Vagina (tissue), 2 donors: ENCODE measurements at regions not wholly inside any gene's neighbourhood (a gene's known extent, or its start where the extent isn't known, plus 50 kb on each side); places are given as distances from the start of the nearest gene placed in this dataset.

Source experiments
- DNase-seq, 2 donors: peaks; one replicate each; pipeline ENCODE4 v3.0.0-alpha.2; 2017; ENCODE audit errors: extremely low spot score in 2 of 2
- H3K27ac ChIP-seq: fragments of 200-600 bp; sonication (generic); one replicate; pipeline ENCODE4 v1.5.1; 2019
- H3K27me3 ChIP-seq: fragments of 200-600 bp; sonication (generic); one replicate; pipeline ENCODE4 v1.5.1; 2019
- H3K36me3 ChIP-seq, 2 donors: fragments of 200-600 bp; sonication (generic); one replicate each; pipeline ENCODE4 v1.5.1; 2017 to 2019
- H3K4me1 ChIP-seq: fragments of 200-600 bp; sonication (generic); one replicate; pipeline ENCODE4 v1.5.1; 2019
- H3K4me3 ChIP-seq, 2 donors: fragments of 200-600 bp; sonication (generic); 1 replicate in 1 of 2; 2 replicates in 1 of 2; pipeline ENCODE4 v1.5.1; 2016 to 2019
- H3K9me3 ChIP-seq: fragments of 200-600 bp; sonication (generic); one replicate; pipeline ENCODE4 v1.5.1; 2019
- POLR2A ChIP-seq, 2 donors: fragments of 450-650 bp; IDR thresholded peaks; one replicate each; pipeline ENCODE4 v1.6.1; 2017; ENCODE audit warnings: antibody characterized with exemption in 2 of 2, mild to moderate bottlenecking in 2 of 2, moderate library complexity in 2 of 2
- POLR2AphosphoS5 ChIP-seq, 2 donors: sonication (generic); formaldehyde crosslinking; IDR thresholded peaks; one replicate each; pipeline ENCODE4 v1.9.0; 2017; ENCODE audit warnings: antibody characterized with exemption in 2 of 2, mild to moderate bottlenecking in 2 of 2, low read depth in 1 of 2; ENCODE audit not compliant: insufficient read depth in 1 of 2
- intact Hi-C: fragments of 100-400 bp; cut with DNase I; formaldehyde crosslinking; loops from one replicate; pipeline ENCODE4 v1.15.1; 2023
- TF ChIP-seq, protein P1 (sequence below), 3 experiments: fragments of 450-650 bp in 2 of 3; fragments of 200-600 bp in 1 of 3; sonication (generic) in 1 of 3; IDR thresholded peaks; one replicate each; pipeline ENCODE4 v1.5.1; 2017 to 2019; ENCODE audit warnings: antibody characterized with exemption in 3 of 3, mild to moderate bottlenecking in 2 of 3, moderate library complexity in 2 of 3

DNA sequence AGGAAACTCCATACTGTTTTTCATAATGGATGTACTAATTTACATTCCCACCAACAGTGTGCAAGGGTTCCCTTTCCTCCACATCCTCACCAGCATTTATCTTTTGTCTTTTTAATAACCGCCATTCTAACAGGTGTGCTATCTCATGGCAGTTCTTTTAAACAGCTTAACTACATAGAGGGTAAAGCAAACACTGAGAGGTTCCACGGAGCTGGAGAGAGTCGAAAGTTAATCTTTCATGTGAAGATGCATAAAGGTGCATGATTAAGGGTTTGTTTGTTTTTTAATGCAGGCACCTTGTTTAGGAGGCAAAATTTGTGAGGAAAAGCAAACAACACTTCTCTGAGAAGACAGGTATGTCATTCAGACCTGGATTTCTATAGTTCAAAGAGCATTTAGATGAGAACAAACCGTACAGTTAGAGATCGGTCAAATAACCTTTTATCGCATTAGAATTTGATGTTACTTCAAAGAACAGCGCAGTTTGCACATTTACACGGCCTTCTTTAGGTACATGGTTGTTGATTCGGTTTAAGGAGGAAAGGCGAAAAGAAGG lies 193.9 kb downstream of the RBM26 start:
- H3K27ac ChIP-seq: no peak overlapping the region
- H3K36me3 ChIP-seq: no peaks in the 10 kb centered on the region
- H3K4me1 ChIP-seq: no peaks in the 10 kb centered on the region
- DNase-seq: no peak
- intact Hi-C loops: no loop called here
- no peak overlapping the region for H3K4me3 ChIP-seq
- TF ChIP-seq, protein P1, sequence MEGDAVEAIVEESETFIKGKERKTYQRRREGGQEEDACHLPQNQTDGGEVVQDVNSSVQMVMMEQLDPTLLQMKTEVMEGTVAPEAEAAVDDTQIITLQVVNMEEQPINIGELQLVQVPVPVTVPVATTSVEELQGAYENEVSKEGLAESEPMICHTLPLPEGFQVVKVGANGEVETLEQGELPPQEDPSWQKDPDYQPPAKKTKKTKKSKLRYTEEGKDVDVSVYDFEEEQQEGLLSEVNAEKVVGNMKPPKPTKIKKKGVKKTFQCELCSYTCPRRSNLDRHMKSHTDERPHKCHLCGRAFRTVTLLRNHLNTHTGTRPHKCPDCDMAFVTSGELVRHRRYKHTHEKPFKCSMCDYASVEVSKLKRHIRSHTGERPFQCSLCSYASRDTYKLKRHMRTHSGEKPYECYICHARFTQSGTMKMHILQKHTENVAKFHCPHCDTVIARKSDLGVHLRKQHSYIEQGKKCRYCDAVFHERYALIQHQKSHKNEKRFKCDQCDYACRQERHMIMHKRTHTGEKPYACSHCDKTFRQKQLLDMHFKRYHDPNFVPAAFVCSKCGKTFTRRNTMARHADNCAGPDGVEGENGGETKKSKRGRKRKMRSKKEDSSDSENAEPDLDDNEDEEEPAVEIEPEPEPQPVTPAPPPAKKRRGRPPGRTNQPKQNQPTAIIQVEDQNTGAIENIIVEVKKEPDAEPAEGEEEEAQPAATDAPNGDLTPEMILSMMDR (IDR thresholded peaks at IDR 0.05): no peak
- TF ChIP-seq POLR2AphosphoS5 (IDR thresholded peaks at IDR 0.05; ENCODE audit: insufficient read depth in 1 of 2, low read depth in 1 of 2) (no peak), POLR2A (IDR thresholded peaks at IDR 0.05) (no peak)
- no peaks in the 10 kb centered on the region for H3K27me3 ChIP-seq
- H3K9me3 ChIP-seq: no peaks in the 10 kb centered on the region

DNA sequence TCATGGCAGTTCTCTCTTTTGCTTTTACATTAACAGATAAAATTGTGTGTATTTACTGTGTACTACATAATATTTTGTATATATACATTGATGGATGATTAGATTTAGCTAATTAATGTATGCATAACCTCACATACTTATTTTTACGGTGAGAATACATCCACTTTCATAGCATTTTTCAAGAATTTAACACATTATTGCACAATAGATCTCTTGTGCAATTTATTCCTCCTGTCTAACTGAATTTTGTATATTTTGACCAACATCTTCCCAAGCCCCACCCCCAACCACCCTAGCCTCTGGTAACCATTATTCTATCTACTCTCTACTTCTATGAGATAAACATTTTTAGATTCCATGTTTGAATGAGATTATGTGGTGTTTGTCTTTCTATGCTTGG lies 194.7 kb downstream of the RBM26 start:
- no peaks in the 10 kb centered on the region for H3K9me3 ChIP-seq
- TF ChIP-seq, protein P1 (IDR thresholded peaks at IDR 0.05): no peak
- TF ChIP-seq POLR2AphosphoS5 (IDR thresholded peaks at IDR 0.05; ENCODE audit: insufficient read depth in 1 of 2, low read depth in 1 of 2) (no peak), POLR2A (IDR thresholded peaks at IDR 0.05) (no peak)
- H3K36me3 ChIP-seq: no peaks in the 10 kb centered on the region
- H3K27ac ChIP-seq: no peak overlapping the region
- H3K4me3 ChIP-seq: no peak overlapping the region
- H3K27me3 ChIP-seq: no peaks in the 10 kb centered on the region
- DNase-seq: no peak
- intact Hi-C loops: no loop called here
- no peaks in the 10 kb centered on the region for H3K4me1 ChIP-seq

DNA sequence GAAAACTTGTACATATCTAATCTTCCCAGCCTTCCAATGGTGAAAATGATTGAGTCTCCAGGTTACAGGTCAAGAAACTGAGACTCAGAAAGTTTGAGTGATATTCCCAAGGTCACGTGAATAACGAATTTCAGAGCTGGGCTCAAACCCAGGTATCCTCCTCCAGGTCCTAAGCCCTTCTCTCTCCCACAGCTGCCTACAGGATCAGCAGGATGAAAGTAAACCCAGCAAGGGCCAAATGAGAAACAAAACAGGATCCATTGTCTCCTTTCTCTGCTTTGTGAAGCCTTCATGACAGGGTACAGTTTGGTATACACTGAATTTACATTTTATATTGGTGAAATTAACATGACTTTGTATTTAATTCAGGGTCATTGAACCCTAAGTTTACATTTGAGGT lies 208.1 kb downstream of the RBM26 start:
- Histone ChIP-seq H3K36me3 (no peaks in the 10 kb centered on the region), H3K4me3 (no peak overlapping the region), H3K9me3 (no peaks in the 10 kb centered on the region), H3K27ac (no peak overlapping the region), H3K4me1 (no peaks in the 10 kb centered on the region), H3K27me3 (no peaks in the 10 kb centered on the region)
- TF ChIP-seq, protein P1 (IDR thresholded peaks at IDR 0.05): no peak
- no peak for TF ChIP-seq POLR2A (IDR thresholded peaks at IDR 0.05)
- TF ChIP-seq POLR2AphosphoS5 (IDR thresholded peaks at IDR 0.05; ENCODE audit: insufficient read depth in 1 of 2, low read depth in 1 of 2): no peak
- no peak for DNase-seq
- intact Hi-C loops: no loop called here

DNA sequence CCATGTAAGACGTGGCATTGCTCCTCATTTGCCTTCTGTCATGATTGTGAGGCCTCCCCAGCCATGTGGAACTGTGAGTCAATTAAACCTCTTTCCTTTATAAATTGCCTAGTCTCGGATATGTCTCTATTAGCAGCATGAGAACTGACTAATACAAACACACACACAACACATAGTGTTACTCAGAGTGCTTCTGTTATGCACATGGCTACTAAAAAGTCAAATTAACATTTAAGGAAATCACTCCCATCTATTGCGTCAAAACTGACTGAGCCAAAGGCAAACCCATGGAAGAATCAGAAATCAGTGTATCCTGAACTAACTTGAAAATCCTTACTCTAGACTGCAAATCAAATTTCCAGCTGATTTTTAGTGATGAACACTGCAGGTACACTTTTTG lies 209.2 kb downstream of the RBM26 start:
- H3K27ac ChIP-seq: no peak overlapping the region
- no peaks in the 10 kb centered on the region for H3K4me1 ChIP-seq
- intact Hi-C loops: no loop called here
- H3K36me3 ChIP-seq: no peaks in the 10 kb centered on the region
- DNase-seq: no peak
- H3K9me3 ChIP-seq: no peaks in the 10 kb centered on the region
- H3K4me3 ChIP-seq: no peak overlapping the region
- TF ChIP-seq, protein P1 (IDR thresholded peaks at IDR 0.05): no peak
- no peak for TF ChIP-seq POLR2AphosphoS5 (IDR thresholded peaks at IDR 0.05; ENCODE audit: insufficient read depth in 1 of 2, low read depth in 1 of 2)
- no peak for TF ChIP-seq POLR2A (IDR thresholded peaks at IDR 0.05)
- no peaks in the 10 kb centered on the region for H3K27me3 ChIP-seq

DNA sequence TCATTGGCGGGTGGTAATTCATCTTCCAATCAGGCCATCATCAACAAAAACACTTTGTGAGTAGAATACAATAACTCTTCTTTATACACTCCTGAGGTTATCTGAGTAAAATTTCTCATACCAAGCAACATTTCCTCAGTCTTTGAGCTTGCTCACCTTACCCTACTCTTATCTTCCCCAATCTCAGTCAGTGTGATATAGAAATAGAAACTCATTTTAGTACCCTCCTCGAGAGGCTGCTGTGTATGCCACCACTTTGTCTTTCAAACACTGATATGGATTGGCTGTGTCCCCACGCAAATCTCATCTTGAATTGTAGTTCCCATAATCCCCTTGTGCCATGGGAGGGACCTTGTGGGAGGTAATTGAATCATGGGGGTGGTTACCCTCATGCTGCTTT lies 209.7 kb downstream of the RBM26 start:
- no peaks in the 10 kb centered on the region for H3K4me1 ChIP-seq
- intact Hi-C loops: no loop called here
- no peaks in the 10 kb centered on the region for H3K36me3 ChIP-seq
- no peak overlapping the region for H3K27ac ChIP-seq
- no peaks in the 10 kb centered on the region for H3K27me3 ChIP-seq
- no peaks in the 10 kb centered on the region for H3K9me3 ChIP-seq
- no peak overlapping the region for H3K4me3 ChIP-seq
- DNase-seq: no peak
- TF ChIP-seq POLR2A (IDR thresholded peaks at IDR 0.05) (no peak), POLR2AphosphoS5 (IDR thresholded peaks at IDR 0.05; ENCODE audit: insufficient read depth in 1 of 2, low read depth in 1 of 2) (no peak)
- TF ChIP-seq, protein P1 (IDR thresholded peaks at IDR 0.05): no peak
